HCT116 (cell line): ENCODE measurements at regions not wholly inside any gene's neighbourhood (a gene's known extent, or its start where the extent isn't known, plus 50 kb on each side); places are given as distances from the start of the nearest gene placed in this dataset.

Experiments
- CEBPB ChIP-seq: IDR thresholded peaks from 2 replicates; pipeline ENCODE4 v1.6.1; 2012; ENCODE audit warnings: low read depth
- ELF1 ChIP-seq: IDR thresholded peaks from 2 replicates; pipeline ENCODE4 v1.6.1; 2012; ENCODE audit warnings: low read depth, borderline replicate concordance
- EZH2 ChIP-seq: fragments of 200-600 bp; sonication (generic); IDR thresholded peaks from 2 replicates; pipeline ENCODE4 v1.6.1; 2017; ENCODE audit warnings: antibody characterized with exemption, mixed run types
- FOSL1 ChIP-seq: IDR thresholded peaks from 2 replicates; pipeline ENCODE4 v1.6.1; 2012; ENCODE audit warnings: low read depth
- POLR2A ChIP-seq: IDR thresholded peaks from 2 replicates; pipeline ENCODE4 v1.7.0; 2011; ENCODE audit warnings: borderline replicate concordance; ENCODE audit not compliant: insufficient read depth, insufficient read length; ENCODE audit errors: extremely low read depth
- RAD21 ChIP-seq: IDR thresholded peaks from 2 replicates; pipeline ENCODE4 v1.6.1; 2012; ENCODE audit warnings: low read depth, mild to moderate bottlenecking
- SP1 ChIP-seq: IDR thresholded peaks from 2 replicates; pipeline ENCODE4 v1.6.1; 2012; ENCODE audit warnings: low read depth
- YY1 ChIP-seq: IDR thresholded peaks from 2 replicates; pipeline ENCODE4 v1.6.1; 2011; ENCODE audit warnings: low read length, low read depth, moderate library complexity, mild to moderate bottlenecking; ENCODE audit not compliant: insufficient replicate concordance; ENCODE audit errors: extremely low read depth
- ZNF274 ChIP-seq: fragments of 200-500 bp; sonication (Bioruptor generic); IDR thresholded peaks from 2 replicates; pipeline ENCODE4 v1.6.1; 2014; ENCODE audit warnings: mild to moderate bottlenecking, low read depth, low read length, inconsistent platforms
- TF ChIP-seq, protein P1 (sequence below), 3 experiments: fragments of 200-600 bp in 1 of 3; sonication (generic) in 1 of 3; IDR thresholded peaks in 2 of 3; conservative IDR thresholded peaks in 1 of 3; 2 replicates each; pipeline ENCODE4 v1.5.1; 2012 to 2017; ENCODE audit warnings: low read depth in 2 of 3, low read length in 2 of 3, antibody characterized with exemption in 1 of 3, borderline replicate concordance in 1 of 3, control low read depth in 1 of 3, mild to moderate bottlenecking in 1 of 3, mixed read lengths in 1 of 3, mixed run types in 1 of 3, moderate library complexity in 1 of 3; ENCODE audit not compliant: insufficient read depth in 1 of 3
- TF ChIP-seq, protein P2 (sequence below): IDR thresholded peaks from 2 replicates; pipeline ENCODE4 v1.6.1; 2012
- TF ChIP-seq, protein P3 (sequence below): IDR thresholded peaks from 2 replicates; pipeline ENCODE4 v1.6.1; 2012
- TF ChIP-seq, protein P4 (sequence below): IDR thresholded peaks from 2 replicates; pipeline ENCODE4 v1.6.1; 2011; ENCODE audit warnings: mild to moderate bottlenecking, low read length, moderate library complexity; ENCODE audit not compliant: insufficient replicate concordance; ENCODE audit errors: extremely low read depth
- TF ChIP-seq, protein P5 (sequence below): IDR thresholded peaks from 2 replicates; pipeline ENCODE4 v1.6.1; 2012; ENCODE audit warnings: low read depth

DNA sequence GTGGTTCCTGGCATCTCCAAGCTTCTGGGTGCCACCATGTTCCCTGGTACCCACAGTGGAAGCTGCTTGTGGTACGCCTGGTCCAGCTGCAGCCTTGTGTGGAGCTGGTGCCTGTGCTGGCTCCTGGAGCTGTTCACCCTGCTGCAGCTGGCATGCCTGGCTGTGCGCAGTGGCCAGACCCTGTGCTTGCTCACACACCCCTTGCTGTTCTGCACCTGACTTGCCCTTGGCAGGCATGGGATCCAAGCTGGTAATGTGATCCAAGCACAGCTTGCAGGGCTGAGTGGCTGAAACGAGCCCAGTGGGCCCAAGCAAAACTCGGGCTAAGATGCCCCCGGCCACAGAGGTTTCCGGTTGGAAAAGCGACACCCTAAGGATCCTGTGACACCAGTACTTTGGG, 104.7 kb upstream of the CLMP start:
- TF ChIP-seq, protein P1, sequence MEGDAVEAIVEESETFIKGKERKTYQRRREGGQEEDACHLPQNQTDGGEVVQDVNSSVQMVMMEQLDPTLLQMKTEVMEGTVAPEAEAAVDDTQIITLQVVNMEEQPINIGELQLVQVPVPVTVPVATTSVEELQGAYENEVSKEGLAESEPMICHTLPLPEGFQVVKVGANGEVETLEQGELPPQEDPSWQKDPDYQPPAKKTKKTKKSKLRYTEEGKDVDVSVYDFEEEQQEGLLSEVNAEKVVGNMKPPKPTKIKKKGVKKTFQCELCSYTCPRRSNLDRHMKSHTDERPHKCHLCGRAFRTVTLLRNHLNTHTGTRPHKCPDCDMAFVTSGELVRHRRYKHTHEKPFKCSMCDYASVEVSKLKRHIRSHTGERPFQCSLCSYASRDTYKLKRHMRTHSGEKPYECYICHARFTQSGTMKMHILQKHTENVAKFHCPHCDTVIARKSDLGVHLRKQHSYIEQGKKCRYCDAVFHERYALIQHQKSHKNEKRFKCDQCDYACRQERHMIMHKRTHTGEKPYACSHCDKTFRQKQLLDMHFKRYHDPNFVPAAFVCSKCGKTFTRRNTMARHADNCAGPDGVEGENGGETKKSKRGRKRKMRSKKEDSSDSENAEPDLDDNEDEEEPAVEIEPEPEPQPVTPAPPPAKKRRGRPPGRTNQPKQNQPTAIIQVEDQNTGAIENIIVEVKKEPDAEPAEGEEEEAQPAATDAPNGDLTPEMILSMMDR (IDR thresholded peaks at IDR 0.05 in 2 of 3, conservative IDR thresholded peaks at IDR 0.05 in 1 of 3; ENCODE audit: borderline replicate concordance in 1 of 3, insufficient read depth in 1 of 3, low read depth in 2 of 3, low read length in 2 of 3): no peak
- TF ChIP-seq, protein P2, sequence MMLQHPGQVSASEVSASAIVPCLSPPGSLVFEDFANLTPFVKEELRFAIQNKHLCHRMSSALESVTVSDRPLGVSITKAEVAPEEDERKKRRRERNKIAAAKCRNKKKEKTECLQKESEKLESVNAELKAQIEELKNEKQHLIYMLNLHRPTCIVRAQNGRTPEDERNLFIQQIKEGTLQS: no peak
- TF ChIP-seq SP1: no peak
- no peak for TF ChIP-seq EZH2
- TF ChIP-seq POLR2A: no peak
- TF ChIP-seq, protein P3, sequence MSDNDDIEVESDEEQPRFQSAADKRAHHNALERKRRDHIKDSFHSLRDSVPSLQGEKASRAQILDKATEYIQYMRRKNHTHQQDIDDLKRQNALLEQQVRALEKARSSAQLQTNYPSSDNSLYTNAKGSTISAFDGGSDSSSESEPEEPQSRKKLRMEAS: no peak
- no peak for TF ChIP-seq FOSL1
- TF ChIP-seq, protein P4, sequence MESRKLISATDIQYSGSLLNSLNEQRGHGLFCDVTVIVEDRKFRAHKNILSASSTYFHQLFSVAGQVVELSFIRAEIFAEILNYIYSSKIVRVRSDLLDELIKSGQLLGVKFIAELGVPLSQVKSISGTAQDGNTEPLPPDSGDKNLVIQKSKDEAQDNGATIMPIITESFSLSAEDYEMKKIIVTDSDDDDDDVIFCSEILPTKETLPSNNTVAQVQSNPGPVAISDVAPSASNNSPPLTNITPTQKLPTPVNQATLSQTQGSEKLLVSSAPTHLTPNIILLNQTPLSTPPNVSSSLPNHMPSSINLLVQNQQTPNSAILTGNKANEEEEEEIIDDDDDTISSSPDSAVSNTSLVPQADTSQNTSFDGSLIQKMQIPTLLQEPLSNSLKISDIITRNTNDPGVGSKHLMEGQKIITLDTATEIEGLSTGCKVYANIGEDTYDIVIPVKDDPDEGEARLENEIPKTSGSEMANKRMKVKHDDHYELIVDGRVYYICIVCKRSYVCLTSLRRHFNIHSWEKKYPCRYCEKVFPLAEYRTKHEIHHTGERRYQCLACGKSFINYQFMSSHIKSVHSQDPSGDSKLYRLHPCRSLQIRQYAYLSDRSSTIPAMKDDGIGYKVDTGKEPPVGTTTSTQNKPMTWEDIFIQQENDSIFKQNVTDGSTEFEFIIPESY: no peak
- no peak for TF ChIP-seq YY1
- no peak for TF ChIP-seq ZNF274
- no peak for TF ChIP-seq ELF1
- TF ChIP-seq, protein P5, sequence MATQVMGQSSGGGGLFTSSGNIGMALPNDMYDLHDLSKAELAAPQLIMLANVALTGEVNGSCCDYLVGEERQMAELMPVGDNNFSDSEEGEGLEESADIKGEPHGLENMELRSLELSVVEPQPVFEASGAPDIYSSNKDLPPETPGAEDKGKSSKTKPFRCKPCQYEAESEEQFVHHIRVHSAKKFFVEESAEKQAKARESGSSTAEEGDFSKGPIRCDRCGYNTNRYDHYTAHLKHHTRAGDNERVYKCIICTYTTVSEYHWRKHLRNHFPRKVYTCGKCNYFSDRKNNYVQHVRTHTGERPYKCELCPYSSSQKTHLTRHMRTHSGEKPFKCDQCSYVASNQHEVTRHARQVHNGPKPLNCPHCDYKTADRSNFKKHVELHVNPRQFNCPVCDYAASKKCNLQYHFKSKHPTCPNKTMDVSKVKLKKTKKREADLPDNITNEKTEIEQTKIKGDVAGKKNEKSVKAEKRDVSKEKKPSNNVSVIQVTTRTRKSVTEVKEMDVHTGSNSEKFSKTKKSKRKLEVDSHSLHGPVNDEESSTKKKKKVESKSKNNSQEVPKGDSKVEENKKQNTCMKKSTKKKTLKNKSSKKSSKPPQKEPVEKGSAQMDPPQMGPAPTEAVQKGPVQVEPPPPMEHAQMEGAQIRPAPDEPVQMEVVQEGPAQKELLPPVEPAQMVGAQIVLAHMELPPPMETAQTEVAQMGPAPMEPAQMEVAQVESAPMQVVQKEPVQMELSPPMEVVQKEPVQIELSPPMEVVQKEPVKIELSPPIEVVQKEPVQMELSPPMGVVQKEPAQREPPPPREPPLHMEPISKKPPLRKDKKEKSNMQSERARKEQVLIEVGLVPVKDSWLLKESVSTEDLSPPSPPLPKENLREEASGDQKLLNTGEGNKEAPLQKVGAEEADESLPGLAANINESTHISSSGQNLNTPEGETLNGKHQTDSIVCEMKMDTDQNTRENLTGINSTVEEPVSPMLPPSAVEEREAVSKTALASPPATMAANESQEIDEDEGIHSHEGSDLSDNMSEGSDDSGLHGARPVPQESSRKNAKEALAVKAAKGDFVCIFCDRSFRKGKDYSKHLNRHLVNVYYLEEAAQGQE: no peak
- TF ChIP-seq CEBPB: no peak
- TF ChIP-seq RAD21: no peak
